Muscle of arm (tissue), 1 donor: ENCODE measurements at regions not wholly inside any gene's neighbourhood (a gene's known extent, or its start where the extent isn't known, plus 50 kb on each side); places are given as distances from the start of the nearest gene placed in this dataset.
"Not testable (repeated sequence)": the region's sequence is repeated elsewhere in the genome, so short reads cannot be mapped to it uniquely, and the experiment has no call there.

ENCODE experiments used
- DNase-seq: peaks from one replicate; pipeline ENCODE4 v3.0.0-alpha.2; 2013

DNA sequence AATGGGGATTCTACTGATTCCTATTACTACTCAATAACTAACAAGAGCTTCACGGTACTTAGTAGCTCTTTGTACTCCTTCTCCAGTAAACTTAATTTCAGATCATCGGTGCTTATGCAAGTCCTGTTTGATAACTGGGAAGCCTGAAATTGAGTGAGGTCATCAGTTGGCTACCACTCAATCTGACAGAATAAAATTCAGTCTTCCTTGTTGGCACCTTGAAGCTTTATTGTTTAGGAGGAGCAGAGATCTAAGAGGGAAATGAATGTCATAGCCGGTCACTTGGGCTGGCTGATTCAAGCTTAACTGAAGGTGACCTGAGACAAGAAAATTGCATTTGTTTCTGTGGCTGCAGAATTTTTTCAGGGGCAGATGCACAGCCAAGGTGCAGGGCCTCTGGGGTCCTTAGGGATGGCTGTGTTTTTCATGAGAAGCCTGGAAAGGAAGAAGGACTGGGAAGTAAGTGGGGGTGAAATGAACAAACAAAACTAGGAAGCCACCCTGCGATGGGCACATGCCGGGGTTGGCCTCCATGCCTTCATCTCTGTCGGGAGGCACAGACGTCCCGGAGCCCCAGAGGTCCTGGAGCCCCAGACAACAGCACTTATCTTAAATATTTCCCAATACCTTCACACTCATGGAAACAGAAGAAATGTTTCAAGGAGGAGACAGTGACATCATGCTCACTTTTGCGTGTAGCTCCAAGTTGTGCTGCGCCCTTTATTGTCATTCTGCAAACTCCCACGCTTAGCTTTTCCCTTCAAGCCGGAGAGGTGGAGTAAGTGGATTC is 85.0 kb upstream of the KIF5B start:
- no peak for DNase-seq

DNA sequence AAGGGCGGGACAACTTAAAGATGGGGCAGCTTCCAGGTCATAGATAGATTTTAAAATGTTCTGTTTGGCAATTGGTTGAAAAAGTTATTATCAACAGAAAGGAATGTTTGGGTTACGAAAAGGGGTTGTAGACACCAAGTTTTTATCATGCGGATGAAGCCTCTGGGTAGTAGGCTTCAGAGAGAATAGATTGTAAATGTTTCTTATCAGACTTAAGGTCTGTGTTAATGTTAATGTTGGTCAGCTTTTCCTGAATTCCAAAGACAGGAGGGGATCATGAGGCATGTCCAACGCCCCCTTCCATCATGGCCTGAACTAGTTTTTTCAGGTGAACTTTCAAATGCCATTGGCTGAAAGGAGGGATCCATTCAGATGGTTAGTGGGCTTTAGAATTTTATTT is 84.2 kb upstream of the KIF5B start:
- no peak for DNase-seq

DNA sequence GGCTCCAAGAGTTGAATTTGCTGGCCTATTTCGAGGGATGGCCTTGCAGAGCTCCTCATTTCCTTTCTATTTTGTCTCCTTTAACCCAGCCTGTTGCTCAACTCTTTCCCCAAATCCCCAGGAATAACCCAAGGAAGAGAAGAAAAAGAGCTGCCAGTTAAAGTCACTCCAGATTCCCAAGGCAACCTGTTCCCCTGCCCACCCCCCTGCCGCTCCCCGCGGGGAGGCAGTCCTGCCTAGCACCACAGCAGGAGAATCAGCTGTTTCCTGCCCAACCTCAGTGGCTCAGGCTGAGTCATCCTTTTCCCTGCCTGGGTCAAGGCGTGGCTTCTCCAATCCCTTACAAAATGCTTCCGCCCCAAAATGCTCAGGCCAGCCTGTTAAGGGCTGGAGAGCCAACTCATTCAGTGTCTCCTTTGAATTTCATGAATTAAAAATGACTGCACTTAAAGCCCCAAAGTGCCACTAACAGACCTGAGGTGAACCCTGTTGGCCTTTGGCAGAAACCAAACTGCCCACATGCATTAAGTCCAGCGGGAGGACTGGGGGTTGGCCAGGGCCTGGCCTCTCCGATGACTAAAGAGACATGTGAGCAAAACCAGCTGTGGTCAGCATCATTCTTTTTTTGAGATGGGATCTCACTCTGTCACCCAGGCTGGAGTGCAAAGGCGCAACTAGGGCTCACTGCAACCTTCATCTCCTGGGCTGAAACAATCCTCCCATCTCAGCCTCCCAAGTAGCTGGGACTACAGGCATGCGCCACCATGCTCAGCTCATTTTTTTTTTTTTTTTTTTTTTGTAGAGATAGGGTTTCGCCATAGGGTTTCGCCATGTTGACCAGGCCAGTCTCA is 83.2 kb upstream of the KIF5B start:
- no peak for DNase-seq

DNA sequence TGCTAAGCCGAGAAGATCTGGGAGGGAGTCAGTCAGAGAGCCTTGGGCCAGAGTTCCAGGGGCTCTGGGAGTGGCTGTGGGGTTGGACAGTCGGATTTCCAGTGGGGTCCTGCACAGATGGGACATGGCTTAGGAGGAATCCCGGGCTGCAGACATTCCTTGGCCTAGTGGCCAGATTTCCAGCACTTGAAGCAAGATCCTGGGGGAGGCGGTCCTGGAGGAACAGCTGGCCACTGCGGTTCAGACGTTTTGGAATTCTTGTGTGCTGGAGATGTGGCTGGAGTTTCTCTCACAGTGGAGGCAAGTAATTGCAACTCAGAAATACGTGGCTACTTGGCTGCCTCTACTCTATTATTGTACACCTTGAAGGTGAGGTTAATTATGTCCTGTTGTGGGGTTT is 80.7 kb upstream of the KIF5B start:
- not testable (repeated sequence) for DNase-seq

DNA sequence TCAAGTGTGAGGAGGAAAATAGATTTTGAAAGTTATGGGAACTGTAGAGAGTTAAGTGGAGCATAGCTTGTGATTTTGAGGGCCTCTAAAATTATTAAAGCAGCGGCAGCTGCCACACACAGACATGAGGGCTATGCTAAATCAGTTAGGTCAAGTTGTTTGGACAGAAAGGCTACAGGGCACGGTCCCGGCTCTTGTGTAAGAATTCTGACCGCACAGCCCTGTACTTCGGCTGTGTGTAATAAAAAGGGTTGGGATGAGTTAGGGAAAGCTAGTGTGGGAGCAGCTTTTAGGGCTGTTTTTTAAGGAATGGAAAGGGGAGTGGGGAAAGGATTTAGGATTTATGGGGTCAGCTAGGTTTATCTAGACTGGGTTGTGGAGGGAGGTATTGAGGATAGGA is 79.6 kb upstream of the KIF5B start:
- not testable (repeated sequence) for DNase-seq

DNA sequence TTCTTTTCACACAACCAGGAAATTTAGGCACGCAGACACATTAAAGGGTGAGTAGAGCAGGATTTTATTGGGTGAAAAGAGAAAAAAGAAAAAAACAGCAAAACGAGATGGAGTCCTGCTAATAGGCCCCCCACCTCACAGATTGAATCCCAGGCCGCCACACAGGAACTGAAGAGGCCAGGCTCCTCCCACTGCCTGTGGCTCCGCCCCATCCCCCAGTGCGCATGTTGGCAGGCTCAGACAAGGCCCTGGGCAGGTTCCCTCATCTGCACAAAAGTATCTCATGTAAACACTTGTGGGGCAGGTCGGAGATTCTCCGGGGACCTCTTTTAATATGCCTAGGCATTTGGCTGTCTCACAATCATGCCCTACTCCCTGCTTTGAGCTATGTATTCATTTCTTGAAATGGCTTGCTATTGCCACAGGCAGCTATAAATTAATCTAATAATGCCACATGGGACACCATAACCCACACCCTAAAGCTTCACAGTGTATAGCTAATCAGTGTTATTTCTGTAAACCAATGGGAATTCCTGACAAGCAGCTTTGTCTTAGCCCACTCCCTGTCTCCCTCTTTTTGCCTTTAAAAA is 76.2 kb upstream of the KIF5B start:
- no peak for DNase-seq

DNA sequence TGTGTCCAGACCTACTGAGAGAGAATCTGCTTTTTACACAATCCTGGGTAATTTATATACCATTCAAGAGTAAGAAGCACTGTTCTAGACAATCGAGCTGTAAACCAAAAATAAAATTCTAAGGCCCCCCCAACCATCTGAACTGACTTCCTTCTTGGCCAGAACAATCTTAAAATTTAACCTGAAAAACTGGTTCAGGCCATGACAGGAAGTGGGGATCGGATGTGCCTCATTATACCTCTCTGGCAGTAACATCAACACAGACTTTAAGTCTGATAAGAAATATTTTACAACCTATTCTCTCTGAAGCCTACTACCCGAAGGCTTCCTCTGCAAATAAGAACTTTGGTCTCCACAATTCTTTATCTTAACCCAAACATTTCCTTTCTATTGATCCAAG is 75.2 kb upstream of the KIF5B start:
- DNase-seq: no peak

DNA sequence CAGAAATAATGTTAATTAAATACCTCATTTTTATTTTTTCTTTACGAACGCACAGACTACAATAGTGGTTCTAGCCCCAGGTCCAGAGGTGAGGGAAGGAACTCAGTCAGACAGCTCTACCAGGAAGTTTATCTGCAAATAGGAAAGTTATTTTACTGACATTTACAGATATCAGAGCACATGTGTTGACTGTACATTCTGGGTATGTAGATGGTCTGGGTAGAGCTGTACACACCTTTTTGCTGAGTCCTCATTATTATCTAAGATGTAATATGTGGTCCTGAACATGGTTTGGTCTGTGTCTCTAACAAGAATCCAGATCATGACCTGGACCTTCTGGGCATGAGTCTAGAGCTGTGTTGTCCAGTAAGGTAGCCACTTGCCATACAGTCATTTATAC is 74.6 kb upstream of the KIF5B start:
- no peak for DNase-seq

DNA sequence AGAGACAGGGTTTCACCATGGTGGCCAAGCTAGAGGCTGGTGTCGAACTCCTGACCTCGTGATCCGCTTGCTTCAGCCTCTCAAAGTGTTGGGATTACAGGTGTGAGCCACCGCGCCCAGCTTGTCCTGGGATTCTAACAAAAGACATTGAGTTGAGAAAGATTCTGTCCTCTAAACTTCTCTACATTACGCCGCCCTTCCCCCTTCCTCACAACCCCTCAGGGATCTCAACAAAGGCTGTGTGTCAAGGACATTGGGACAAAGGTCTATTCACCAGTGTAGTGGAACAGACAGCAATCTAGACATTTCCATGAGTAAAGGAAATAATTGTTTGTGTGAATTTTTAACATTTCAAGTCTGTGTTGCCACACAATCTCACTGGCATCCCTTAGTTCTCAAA is 68.8 kb upstream of the KIF5B start:
- DNase-seq: no peak

DNA sequence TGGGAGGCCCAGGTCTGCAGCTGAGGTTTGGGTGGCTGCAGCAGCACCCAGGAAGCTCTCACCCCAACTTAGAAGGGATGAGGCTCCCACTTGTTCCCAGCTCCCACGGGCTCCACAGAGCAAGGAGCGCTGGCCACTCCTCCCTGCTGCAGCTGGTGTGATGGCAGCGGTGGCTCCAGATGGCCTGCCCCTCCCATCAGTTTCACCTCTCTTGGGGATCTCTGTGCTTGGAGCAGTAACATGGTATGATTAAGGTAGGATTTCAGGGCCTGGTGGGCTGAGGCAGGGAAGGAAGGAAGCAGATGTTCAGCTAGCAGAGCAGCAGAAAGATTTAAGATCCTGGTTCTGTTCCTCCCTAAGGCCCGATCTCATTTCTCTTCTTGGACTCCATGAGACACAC is 66.8 kb upstream of the KIF5B start:
- no peak for DNase-seq

DNA sequence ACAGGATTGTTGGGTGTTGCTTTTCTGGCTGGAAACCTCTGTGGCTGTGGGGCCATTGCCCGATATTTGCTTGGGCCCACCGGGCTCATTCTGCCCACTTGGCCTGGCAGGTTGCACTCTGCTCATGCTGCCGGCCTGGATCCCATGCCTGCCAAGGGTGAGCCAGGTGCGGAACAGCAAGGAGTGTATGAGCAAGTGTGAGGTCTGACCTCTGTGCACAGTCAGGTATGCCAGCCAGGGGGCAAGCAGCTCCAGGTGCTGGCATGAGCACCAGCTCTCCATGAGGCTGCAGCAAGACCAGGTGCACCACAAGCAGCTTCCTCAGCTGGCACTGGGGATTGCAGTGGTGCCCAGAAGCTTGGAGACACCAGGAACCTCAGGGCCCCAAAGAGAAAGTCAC is 65.4 kb upstream of the KIF5B start:
- no peak for DNase-seq

DNA sequence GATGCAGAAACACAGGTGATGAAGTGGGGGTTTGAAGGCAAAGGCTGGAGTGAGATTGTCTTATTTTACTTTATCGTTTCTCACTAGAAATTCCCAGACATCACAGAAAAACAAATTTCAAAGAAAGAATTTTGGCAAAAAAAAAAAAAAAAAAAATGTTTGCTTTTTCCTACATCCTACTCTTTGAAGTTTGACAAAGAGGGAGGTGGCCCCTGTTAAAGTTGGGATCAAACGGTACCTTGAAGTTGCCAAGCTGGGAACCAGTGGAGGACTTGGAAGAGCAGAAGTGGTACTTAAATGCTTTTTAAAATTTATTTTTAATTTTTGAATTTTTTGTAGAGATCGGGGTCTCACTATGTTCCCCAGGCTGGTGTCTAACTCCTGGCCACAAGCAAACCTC is 63.9 kb upstream of the KIF5B start:
- no peak for DNase-seq

DNA sequence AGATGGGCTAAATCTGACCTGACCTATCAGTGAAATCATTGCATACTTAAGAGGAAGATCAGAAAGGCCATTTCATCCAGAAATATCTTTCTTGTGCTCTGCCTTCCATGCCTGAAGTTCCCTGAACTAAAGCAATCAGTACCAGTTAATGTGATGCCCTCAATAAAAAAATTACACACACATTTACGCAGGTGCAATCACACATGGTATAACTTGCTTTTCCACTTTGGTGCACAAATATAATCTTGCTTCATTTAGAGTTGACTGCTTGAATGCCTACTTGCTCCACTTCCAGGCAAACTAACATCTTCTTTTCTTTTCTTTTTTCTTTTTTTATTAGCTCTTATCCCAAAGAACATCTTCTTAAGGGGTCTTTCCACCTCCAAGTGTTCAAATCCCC is 58.3 kb upstream of the KIF5B start:
- no peak for DNase-seq

DNA sequence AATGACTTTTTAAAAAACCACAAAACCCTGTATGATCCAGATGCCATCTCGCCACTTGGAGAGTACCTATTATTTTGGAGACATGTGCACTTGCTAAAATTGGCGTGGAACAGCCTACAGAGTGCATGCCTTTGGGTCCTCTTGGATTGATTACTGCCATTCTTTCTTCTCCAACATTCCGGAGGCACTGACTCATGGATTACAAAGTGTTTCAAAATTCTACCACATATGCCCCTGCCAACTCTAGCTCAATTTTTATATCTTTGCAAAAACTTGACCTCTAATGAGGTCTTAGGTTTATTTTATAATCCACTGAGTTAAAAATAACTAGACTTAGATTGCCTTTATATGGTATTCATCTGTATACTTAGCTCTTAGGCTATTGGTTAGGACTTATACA is 55.8 kb upstream of the KIF5B start:
- no peak for DNase-seq

DNA sequence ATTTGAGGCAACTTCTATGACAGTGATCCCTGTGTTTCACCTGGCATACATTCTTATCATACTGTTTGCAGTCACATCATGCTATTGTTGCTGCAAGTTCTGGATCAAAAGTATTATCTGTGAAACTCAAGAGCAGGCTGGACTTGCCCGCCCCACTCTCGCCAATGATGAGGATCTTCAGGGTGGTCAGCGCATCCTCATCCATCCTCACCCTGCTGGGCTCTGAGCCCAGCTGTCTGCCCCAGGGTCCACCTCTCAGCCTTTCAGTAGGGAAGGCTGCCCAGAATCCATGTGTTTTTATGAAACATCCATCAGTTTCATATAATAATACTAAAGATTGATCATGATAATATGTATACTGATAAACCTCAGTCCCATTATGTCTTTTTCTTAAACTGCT is 55.4 kb upstream of the KIF5B start:
- DNase-seq: no peak

DNA sequence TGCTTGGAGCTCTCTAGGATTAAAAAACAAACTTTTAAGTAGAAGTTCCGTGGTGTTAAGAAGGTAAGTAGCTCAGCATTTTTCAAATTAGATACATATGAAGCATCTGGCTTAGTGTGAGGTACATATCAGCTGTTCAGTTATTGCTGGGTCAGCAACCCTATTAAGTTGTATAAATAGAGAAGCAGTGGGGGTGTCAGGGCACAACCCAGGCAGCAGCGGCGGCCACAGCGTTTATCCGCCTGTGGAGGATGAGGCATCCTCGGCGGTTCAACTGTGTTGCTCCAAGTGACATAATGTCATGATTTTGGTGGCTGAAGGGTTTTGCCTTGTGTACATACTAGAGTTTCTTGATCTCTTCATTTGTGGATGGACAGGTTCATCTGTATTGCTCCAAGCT is 54.6 kb upstream of the KIF5B start:
- no peak for DNase-seq

DNA sequence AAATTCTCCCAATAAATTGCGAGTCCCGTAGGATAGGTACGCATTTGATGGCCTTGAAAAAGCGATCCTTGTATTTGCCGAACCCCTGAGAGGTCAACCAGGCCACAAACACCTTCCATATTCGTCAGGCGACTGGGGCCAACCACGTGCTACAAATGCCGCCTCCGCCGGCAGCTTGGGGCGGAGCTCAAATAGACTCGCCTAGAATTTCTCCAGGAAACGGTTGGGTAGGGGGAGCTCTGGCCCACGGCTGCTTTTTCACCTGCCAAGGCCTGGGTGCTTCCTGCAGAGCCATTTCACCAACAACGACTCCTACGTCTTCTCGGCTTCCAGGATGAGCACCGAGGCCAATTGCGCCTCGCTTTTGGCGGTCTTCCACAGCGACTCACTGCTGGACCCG is 53.4 kb upstream of the KIF5B start:
- DNase-seq: no peak
